HUES6 (cell line): ENCODE measurements at regions not wholly inside any gene's neighbourhood (a gene's known extent, or its start where the extent isn't known, plus 50 kb on each side); places are given as distances from the start of the nearest gene placed in this dataset.

Experiments used
- H3K27ac ChIP-seq: 2 replicates; pipeline ENCODE4 v1.7.0; 2013; ENCODE audit warnings: low read depth, mild to moderate bottlenecking, low read length, inconsistent platforms
- H3K27me3 ChIP-seq: 2 replicates; pipeline ENCODE4 v1.6.1; 2013; ENCODE audit warnings: low read length; ENCODE audit not compliant: control insufficient read depth, insufficient read depth
- H3K36me3 ChIP-seq: 2 replicates; pipeline ENCODE4 v1.6.1; 2013; ENCODE audit warnings: low read length; ENCODE audit not compliant: control insufficient read depth, insufficient read depth
- H3K4me1 ChIP-seq: 2 replicates; pipeline ENCODE4 v1.6.1; 2013; ENCODE audit warnings: low read length; ENCODE audit not compliant: control insufficient read depth, insufficient read depth
- H3K4me3 ChIP-seq: 2 replicates; pipeline ENCODE4 v1.5.1; 2013; ENCODE audit warnings: low read depth, low read length
- H3K9ac ChIP-seq: one replicate; pipeline ENCODE4 v1.6.1; 2013; ENCODE audit warnings: mild to moderate bottlenecking, low read length
- H3K9me3 ChIP-seq: 2 replicates; pipeline ENCODE4 v1.6.1; 2013; ENCODE audit warnings: low read depth, low read length; ENCODE audit not compliant: control insufficient read depth, insufficient read depth

GRCh38 chr6:8242885-8243284 is 140.5 kb upstream of the EEF1E1 start:
- Histone ChIP-seq H3K9me3 (no peaks in the 10 kb centered on the region), H3K9ac (no peak overlapping the region), H3K27ac (no peak overlapping the region), H3K36me3 (no peaks in the 10 kb centered on the region), H3K4me1 (peaks cover 12% of the 10 kb centered on the region), H3K4me3 (no peak overlapping the region), H3K27me3 (peaks cover 5% of the 10 kb centered on the region; the same call in 1 of the 2 replicates)

GRCh38 chr6:8240301-8240700 is 138.0 kb upstream of the EEF1E1 start:
- Histone ChIP-seq H3K9ac (no peak overlapping the region), H3K27me3 (peaks cover 9% of the 10 kb centered on the region), H3K27ac (no peak overlapping the region), H3K4me1 (peaks cover 12% of the 10 kb centered on the region), H3K36me3 (no peaks in the 10 kb centered on the region), H3K9me3 (no peaks in the 10 kb centered on the region), H3K4me3 (no peak overlapping the region)

- H3K9ac ChIP-seq: no peak overlapping the region
- peaks cover 12% of the 10 kb centered on the region for H3K4me1 ChIP-seq
- no peak overlapping the region for H3K4me3 ChIP-seq
- no peaks in the 10 kb centered on the region for H3K36me3 ChIP-seq
- H3K27me3 ChIP-seq: peaks cover 18% of the 10 kb centered on the region
- no peaks in the 10 kb centered on the region for H3K9me3 ChIP-seq
- no peak overlapping the region for H3K27ac ChIP-seq
Measured at GRCh38 chr6:8238773-8239683, 136.7 kb upstream of the EEF1E1 start.

DNA sequence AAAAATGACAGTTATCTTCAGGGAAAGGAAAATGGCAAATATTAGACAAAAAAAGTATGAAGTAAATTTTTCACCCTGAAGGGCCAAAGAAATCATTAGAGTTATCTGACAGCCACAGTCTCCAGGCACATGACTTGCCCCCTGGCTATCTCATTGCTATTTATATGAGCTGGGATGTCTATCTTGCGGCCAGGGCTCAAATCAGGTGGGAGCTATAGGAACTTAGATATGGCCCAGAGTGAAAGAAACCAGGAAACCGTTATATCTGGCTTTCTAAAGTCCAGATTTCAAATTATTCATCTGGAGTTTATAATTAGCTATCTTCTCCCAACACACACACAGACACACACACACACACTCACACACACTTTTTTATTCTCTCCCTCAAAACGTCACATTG is 135.3 kb upstream of the EEF1E1 start:
- H3K9me3 ChIP-seq: no peaks in the 10 kb centered on the region
- peaks cover 7% of the 10 kb centered on the region; the same call in 1 of the 2 replicates for H3K4me1 ChIP-seq
- H3K9ac ChIP-seq: no peak overlapping the region
- H3K4me3 ChIP-seq: no peak overlapping the region
- H3K27ac ChIP-seq: no peak overlapping the region
- H3K27me3 ChIP-seq: peaks cover 27% of the 10 kb centered on the region
- H3K36me3 ChIP-seq: no peaks in the 10 kb centered on the region

GRCh38 chr6:8236956-8237355 is 134.6 kb upstream of the EEF1E1 start:
- H3K9me3 ChIP-seq: no peaks in the 10 kb centered on the region
- H3K27ac ChIP-seq: no peak overlapping the region
- no peak overlapping the region for H3K9ac ChIP-seq
- H3K27me3 ChIP-seq: peaks cover 27% of the 10 kb centered on the region
- H3K4me1 ChIP-seq: peaks cover 7% of the 10 kb centered on the region; the same call in 1 of the 2 replicates
- no peaks in the 10 kb centered on the region for H3K36me3 ChIP-seq
- H3K4me3 ChIP-seq: no peak overlapping the region

DNA sequence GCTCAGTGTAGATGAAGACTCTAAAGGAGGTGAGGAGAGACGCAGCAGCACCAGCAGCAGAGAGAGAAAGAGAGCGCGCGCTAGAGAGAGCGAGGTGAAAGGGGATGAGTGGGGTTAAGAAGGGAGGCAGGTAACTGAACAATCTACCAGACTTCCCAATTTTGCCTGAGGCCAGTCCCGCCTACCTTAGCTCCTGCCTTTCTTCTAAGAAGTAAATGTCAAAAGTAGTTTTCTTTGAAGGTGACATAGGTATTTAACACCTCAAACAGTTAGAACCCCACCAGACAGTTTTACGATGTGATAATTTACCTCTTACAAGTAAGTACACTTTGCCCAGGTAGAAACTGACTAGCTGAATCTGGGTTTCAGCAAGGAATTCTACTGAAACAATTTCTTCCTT is 132.0 kb upstream of the EEF1E1 start:
- Histone ChIP-seq H3K4me1 (peaks cover 8% of the 10 kb centered on the region), H3K36me3 (no peaks in the 10 kb centered on the region), H3K9ac (no peak overlapping the region), H3K27ac (no peak overlapping the region), H3K9me3 (no peaks in the 10 kb centered on the region), H3K27me3 (peaks cover 22% of the 10 kb centered on the region), H3K4me3 (no peak overlapping the region)

DNA sequence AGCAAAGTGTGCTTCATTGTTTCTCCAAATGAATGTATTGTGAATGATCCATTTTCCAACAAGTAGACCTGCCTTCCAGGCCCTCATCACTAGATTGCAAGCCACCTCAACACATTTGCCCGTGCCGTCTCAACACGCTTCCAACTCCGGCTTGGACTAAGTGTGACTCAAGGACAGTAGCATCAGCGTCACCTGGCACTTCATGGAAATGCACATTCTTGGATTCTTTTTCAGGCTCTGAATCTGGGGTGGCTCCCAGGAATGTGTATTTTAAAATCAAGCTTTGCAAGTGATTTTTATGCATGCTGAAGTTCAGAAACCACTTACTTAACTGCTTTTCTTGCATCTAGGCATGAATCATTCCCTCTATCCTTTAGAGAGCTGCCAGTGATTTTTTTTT is 129.6 kb upstream of the EEF1E1 start:
- no peak overlapping the region for H3K27ac ChIP-seq
- H3K36me3 ChIP-seq: no peaks in the 10 kb centered on the region
- no peak overlapping the region for H3K9ac ChIP-seq
- no peak overlapping the region for H3K4me3 ChIP-seq
- peaks cover 22% of the 10 kb centered on the region for H3K27me3 ChIP-seq
- peaks cover 8% of the 10 kb centered on the region for H3K4me1 ChIP-seq
- H3K9me3 ChIP-seq: no peaks in the 10 kb centered on the region

DNA sequence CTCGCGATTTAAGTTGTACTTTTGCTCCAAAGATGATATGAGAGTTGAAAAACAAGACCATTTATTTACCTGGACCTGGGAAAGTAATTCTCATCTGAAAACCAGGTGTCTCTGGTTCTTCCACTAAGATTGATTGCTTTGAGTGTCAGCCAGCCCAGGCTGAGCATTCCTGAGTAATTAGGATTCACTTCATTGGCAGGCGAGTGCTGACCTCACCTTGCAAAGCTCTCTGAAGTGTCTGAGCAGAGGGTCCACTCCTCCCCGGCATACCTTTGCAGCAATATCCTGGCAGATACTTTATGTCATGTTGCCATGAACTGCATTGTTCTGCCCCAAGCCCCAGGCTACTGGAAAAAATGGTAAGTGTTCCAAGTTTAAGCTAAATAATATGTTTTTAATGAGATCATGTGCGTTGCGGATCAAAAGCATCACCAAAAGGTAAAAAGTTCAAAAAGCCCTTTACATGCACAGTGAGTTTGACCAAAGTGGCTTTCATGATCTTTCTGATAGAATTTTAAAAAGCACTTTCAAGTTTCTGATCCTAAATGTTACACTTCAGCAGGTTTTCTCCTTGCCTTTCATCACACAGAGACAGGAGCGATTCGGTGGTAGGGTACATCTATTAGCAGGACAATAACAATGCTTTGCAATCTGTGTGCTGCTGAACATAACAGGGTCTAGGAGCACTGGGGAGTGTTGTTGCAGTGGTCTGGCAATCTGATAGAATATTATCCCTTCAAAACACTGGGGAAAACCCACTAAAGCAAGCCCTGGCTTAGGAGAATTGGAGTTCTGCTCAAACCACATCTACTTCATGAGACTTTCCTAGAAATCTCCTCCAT is 127.8 kb upstream of the EEF1E1 start:
- Histone ChIP-seq H3K27ac (no peak overlapping the region), H3K9ac (no peak overlapping the region), H3K9me3 (no peaks in the 10 kb centered on the region), H3K4me1 (peaks cover 8% of the 10 kb centered on the region), H3K4me3 (no peak overlapping the region), H3K36me3 (no peaks in the 10 kb centered on the region), H3K27me3 (peaks cover 16% of the 10 kb centered on the region; the same call in 1 of the 2 replicates)

DNA sequence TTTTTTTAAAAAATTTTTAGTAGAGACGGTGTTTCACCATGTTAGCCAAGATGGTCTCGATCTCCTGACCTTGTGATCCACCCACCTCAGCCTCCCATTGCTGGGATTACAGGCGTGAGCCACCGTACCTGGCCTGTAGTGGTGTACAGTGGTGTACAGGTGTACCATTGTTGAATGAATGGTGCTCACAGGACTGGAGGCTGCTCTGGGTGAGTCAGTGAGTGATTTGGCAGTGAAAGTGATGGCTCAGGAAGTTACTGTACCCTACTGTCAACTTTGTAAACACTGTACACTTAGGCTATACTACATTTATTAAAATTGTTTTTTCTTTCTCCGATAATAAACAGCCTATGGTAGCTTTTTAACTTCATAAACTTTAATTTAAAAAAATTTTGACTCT is 122.8 kb upstream of the EEF1E1 start:
- Histone ChIP-seq H3K4me1 (peaks cover 5% of the 10 kb centered on the region), H3K4me3 (no peak overlapping the region), H3K9me3 (no peaks in the 10 kb centered on the region), H3K27ac (no peak overlapping the region), H3K36me3 (no peaks in the 10 kb centered on the region), H3K27me3 (no peaks in the 10 kb centered on the region), H3K9ac (no peak overlapping the region)

GRCh38 chr6:8223678-8224077 is 121.3 kb upstream of the EEF1E1 start:
- Histone ChIP-seq H3K9ac (no peak overlapping the region), H3K36me3 (no peaks in the 10 kb centered on the region), H3K9me3 (no peaks in the 10 kb centered on the region), H3K27ac (no peak overlapping the region), H3K27me3 (no peaks in the 10 kb centered on the region), H3K4me1 (no peaks in the 10 kb centered on the region), H3K4me3 (no peak overlapping the region)
